Breast epithelium (tissue), 4 donors: ENCODE measurements at regions not wholly inside any gene's neighbourhood (a gene's known extent, or its start where the extent isn't known, plus 50 kb on each side); places are given as distances from the start of the nearest gene placed in this dataset.

Experiments
- DNase-seq, 2 donors: peaks; one replicate each; pipeline ENCODE4 v3.0.0-alpha.2; 2019; ENCODE audit warnings: low spot score in 2 of 2
- H3K27ac ChIP-seq, 2 donors: fragments of 200-600 bp; sonication (generic) in 1 of 2; one replicate each; pipeline ENCODE4 v1.5.1; 2016 to 2019; ENCODE audit warnings: mild to moderate bottlenecking in 1 of 2
- H3K27me3 ChIP-seq, 2 donors: fragments of 200-600 bp; sonication (generic) in 1 of 2; one replicate each; pipeline versions ENCODE4 v1.5.1 to v1.6.0; 2017 to 2019; ENCODE audit warnings: control low read depth in 1 of 2, mild to moderate bottlenecking in 1 of 2
- H3K36me3 ChIP-seq: fragments of 200-600 bp; one replicate; pipeline ENCODE4 v1.5.1; 2019
- H3K4me1 ChIP-seq, 2 donors: fragments of 200-600 bp; sonication (generic); one replicate each; pipeline ENCODE4 v1.5.1; 2016 to 2019; ENCODE audit warnings: control low read depth in 1 of 2
- H3K4me3 ChIP-seq, 3 donors: fragments of 200-600 bp; sonication (generic); 1 replicate in 2 of 3; 2 replicates in 1 of 3; pipeline ENCODE4 v1.5.1; 2016 to 2019; ENCODE audit warnings: mild to moderate bottlenecking in 3 of 3, moderate library complexity in 2 of 3
- H3K9me3 ChIP-seq, 2 donors: fragments of 200-600 bp; sonication (generic) in 1 of 2; one replicate each; pipeline ENCODE4 v1.5.1; 2016 to 2019; ENCODE audit warnings: control low read depth in 1 of 2
- POLR2A ChIP-seq: fragments of 450-650 bp; IDR thresholded peaks from one replicate; pipeline ENCODE4 v1.6.1; 2016; ENCODE audit warnings: antibody characterized with exemption, mild to moderate bottlenecking, moderate library complexity
- POLR2AphosphoS5 ChIP-seq, 3 donors: sonication (generic); formaldehyde crosslinking; IDR thresholded peaks; one replicate each; pipeline ENCODE4 v1.6.1; 2017; ENCODE audit warnings: antibody characterized with exemption in 3 of 3
- intact Hi-C: fragments of 100-400 bp; cut with DNase I; formaldehyde crosslinking; loops from one replicate; pipeline ENCODE4 v1.15.1; 2023; ENCODE audit warnings: low total_unique reads
- TF ChIP-seq, protein P1 (sequence below), 3 donors: fragments of 450-650 bp; IDR thresholded peaks; one replicate each; pipeline ENCODE4 v1.5.1; 2016 to 2017; ENCODE audit warnings: antibody characterized with exemption in 3 of 3, mild to moderate bottlenecking in 3 of 3, moderate library complexity in 3 of 3

DNA sequence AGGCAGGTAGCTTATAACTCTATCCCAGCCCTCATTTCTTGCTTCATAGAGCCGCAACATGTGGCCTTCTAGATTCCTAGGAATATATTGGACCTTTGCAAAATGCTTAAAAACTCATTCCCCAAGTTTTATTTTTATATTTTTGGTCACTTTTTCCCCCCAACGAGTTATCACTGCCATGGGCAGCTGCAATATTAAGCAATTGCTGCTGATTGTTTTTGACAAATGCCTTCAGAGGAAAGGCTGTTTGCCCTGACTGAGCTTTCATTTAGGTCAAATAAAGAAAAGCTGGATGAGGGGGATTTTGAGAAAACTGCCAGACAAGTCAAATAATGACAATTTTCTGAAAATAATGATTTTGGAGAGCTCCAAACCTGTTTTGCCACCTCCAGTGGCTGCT lies 976.9 kb upstream of the MBL2 start:
- Histone ChIP-seq H3K9me3 (peaks cover 3 to 6% of the 10 kb centered on the region in 2 donors), H3K4me1 (no peaks in the 10 kb centered on the region), H3K4me3 (no peak overlapping the region), H3K36me3 (no peaks in the 10 kb centered on the region), H3K27me3 (no peaks in the 10 kb centered on the region), H3K27ac (no peak overlapping the region)
- intact Hi-C loops, result no loop called here
- no peak for DNase-seq
- TF ChIP-seq POLR2A, result no peak
- no peak for TF ChIP-seq POLR2AphosphoS5 (IDR thresholded peaks at IDR 0.05)
- TF ChIP-seq, protein P1, sequence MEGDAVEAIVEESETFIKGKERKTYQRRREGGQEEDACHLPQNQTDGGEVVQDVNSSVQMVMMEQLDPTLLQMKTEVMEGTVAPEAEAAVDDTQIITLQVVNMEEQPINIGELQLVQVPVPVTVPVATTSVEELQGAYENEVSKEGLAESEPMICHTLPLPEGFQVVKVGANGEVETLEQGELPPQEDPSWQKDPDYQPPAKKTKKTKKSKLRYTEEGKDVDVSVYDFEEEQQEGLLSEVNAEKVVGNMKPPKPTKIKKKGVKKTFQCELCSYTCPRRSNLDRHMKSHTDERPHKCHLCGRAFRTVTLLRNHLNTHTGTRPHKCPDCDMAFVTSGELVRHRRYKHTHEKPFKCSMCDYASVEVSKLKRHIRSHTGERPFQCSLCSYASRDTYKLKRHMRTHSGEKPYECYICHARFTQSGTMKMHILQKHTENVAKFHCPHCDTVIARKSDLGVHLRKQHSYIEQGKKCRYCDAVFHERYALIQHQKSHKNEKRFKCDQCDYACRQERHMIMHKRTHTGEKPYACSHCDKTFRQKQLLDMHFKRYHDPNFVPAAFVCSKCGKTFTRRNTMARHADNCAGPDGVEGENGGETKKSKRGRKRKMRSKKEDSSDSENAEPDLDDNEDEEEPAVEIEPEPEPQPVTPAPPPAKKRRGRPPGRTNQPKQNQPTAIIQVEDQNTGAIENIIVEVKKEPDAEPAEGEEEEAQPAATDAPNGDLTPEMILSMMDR (IDR thresholded peaks at IDR 0.05), result no peak

DNA sequence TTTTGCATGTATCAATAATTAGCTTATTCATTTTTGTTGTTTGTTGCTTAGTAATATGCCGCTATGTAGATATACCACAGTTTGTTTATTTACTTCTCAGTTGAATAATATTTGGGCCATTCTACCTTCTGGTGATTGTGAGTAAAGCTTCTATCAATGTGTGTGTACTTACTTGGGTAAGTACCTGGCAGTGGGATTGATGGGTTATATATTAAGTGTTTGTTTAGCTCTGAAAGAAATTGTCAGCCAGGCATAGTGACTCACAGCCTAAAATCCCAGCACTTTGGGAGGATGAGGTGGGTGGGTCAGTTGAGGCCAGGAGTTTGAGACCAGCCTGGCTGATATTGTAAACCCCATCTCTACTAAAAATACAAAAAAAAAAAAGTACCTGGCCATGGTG lies 975.7 kb upstream of the MBL2 start:
- peaks cover 3 to 6% of the 10 kb centered on the region in 2 donors for H3K9me3 ChIP-seq
- no peak overlapping the region for H3K4me3 ChIP-seq
- DNase-seq, result no peak
- no peak overlapping the region for H3K27ac ChIP-seq
- H3K4me1 ChIP-seq, result no peaks in the 10 kb centered on the region
- H3K36me3 ChIP-seq, result no peaks in the 10 kb centered on the region
- intact Hi-C loops, result no loop called here
- H3K27me3 ChIP-seq, result no peaks in the 10 kb centered on the region
- TF ChIP-seq POLR2AphosphoS5 (IDR thresholded peaks at IDR 0.05), result no peak
- TF ChIP-seq POLR2A, result no peak
- TF ChIP-seq, protein P1 (IDR thresholded peaks at IDR 0.05), result no peak

DNA sequence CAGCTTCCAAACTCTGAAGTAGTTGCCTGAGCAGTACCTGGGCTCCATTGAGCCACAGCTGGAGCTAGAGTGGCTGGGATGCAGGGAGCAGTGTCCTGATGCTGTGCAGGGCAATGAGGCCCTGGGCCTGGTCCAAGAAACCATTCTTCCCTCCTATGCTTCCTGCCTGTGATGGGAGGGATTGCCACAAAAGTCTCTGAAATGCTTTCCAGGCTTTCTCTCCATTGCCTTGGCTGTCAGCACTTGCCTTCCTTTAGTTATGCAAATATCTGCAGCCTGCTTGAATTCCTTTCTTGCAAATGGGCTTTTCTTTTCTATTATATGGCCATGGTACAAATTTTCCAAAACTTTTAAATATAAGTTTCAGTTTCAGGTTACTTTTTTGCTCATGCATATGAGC lies 972.2 kb upstream of the MBL2 start:
- Histone ChIP-seq H3K36me3 (no peaks in the 10 kb centered on the region), H3K27ac (no peak overlapping the region), H3K4me3 (no peak overlapping the region), H3K27me3 (no peaks in the 10 kb centered on the region), H3K4me1 (no peaks in the 10 kb centered on the region), H3K9me3 (peaks cover 3 to 6% of the 10 kb centered on the region in 2 donors)
- no peak for DNase-seq
- TF ChIP-seq, protein P1 (IDR thresholded peaks at IDR 0.05), result no peak
- TF ChIP-seq POLR2A (no peak), POLR2AphosphoS5 (IDR thresholded peaks at IDR 0.05) (no peak)
- intact Hi-C loops, result no loop called here

DNA sequence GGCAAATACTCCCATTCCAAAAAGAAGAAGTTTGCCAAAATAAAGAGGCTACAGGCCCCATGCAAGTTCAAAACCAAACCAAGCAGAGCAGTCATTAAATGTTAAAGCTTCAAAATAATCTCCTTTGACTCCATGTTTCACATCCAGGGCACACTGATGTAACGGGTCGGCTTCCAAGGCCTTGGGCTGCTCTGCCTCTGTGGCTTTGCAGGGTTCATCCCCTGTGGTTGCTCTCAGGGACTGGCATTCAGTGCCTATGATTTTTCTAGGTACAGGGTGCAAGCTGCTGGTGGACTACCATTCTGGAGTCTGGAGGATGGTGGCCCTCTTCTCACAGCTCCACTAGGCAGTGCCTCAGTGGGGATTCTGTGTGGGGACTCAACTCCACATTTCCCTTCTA lies 971.6 kb upstream of the MBL2 start:
- no peak for DNase-seq
- Histone ChIP-seq H3K9me3 (peaks cover under 1% of the 10 kb centered on the region in 2 donors), H3K4me1 (no peaks in the 10 kb centered on the region), H3K27ac (no peak overlapping the region), H3K4me3 (no peak overlapping the region), H3K36me3 (no peaks in the 10 kb centered on the region), H3K27me3 (no peaks in the 10 kb centered on the region)
- TF ChIP-seq POLR2AphosphoS5 (IDR thresholded peaks at IDR 0.05) (no peak), POLR2A (no peak)
- TF ChIP-seq, protein P1 (IDR thresholded peaks at IDR 0.05), result no peak
- intact Hi-C loops, result no loop called here

DNA sequence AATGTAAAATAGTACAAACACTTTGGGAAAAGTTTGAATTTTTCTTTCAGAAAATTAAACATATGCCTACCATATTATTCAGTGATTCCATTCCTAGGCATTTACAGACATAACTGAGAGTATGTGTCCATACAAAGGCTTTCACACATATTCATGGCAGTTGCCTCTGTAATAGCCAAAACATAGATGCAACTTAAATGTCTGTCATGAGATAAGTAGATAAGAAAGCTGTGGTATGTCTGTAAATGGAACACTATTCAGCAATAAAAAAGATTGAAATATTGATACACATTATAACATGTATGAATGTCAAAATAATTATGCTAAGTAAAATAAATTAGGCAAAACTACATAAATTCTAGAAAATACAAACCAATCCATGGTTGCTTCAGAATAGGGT lies 964.5 kb upstream of the MBL2 start:
- Histone ChIP-seq H3K27ac (no peak overlapping the region), H3K36me3 (no peaks in the 10 kb centered on the region), H3K9me3 (no peaks in the 10 kb centered on the region), H3K27me3 (no peaks in the 10 kb centered on the region), H3K4me1 (no peaks in the 10 kb centered on the region), H3K4me3 (no peak overlapping the region)
- DNase-seq, result no peak
- intact Hi-C loops, result loop anchor here (10.0 kb wide), 1 partner anchor 172 kb away; no protein-coding TSS in a partner anchor
- TF ChIP-seq, protein P1 (IDR thresholded peaks at IDR 0.05), result no peak
- TF ChIP-seq POLR2AphosphoS5 (IDR thresholded peaks at IDR 0.05), result no peak
- TF ChIP-seq POLR2A, result no peak
